Sigmoid colon (tissue), 4 donors: ENCODE measurements at regions not wholly inside any gene's neighbourhood (a gene's known extent, or its start where the extent isn't known, plus 50 kb on each side); places are given as distances from the start of the nearest gene placed in this dataset.

Experiments
- CTCF ChIP-seq, 4 experiments: fragments of 450-650 bp in 3 of 4; fragments of 200-600 bp in 1 of 4; IDR thresholded peaks; one replicate each; pipeline ENCODE4 v1.5.1; 2016 to 2019; ENCODE audit warnings: antibody characterized with exemption in 4 of 4, mild to moderate bottlenecking in 3 of 4, moderate library complexity in 2 of 4
- EP300 ChIP-seq, 4 donors: sonication (generic); formaldehyde crosslinking; IDR thresholded peaks; one replicate each; pipeline ENCODE4 v1.6.1; 2017; ENCODE audit warnings: antibody characterized with exemption in 4 of 4
- POLR2A ChIP-seq, 2 donors: fragments of 450-650 bp; IDR thresholded peaks; one replicate each; pipeline ENCODE4 v1.6.1; 2016; ENCODE audit warnings: antibody characterized with exemption in 2 of 2, mild to moderate bottlenecking in 2 of 2, moderate library complexity in 2 of 2
- POLR2AphosphoS5 ChIP-seq, 4 donors: sonication (generic); formaldehyde crosslinking; IDR thresholded peaks; one replicate each; pipeline ENCODE4 v1.6.1; 2017; ENCODE audit warnings: antibody characterized with exemption in 4 of 4

- TF ChIP-seq CTCF (IDR thresholded peaks at IDR 0.05) (no peak), EP300 (IDR thresholded peaks at IDR 0.05) (no peak), POLR2AphosphoS5 (IDR thresholded peaks at IDR 0.05) (no peak), POLR2A (IDR thresholded peaks at IDR 0.05) (no peak)
These were observed 313.8 kb upstream of the SHH start for GRCh38 chr7:156125841-156126730.
